ENCODE measurements at regions not wholly inside any gene's neighbourhood (a gene's known extent, or its start where the extent isn't known, plus 50 kb on each side); places are given as distances from the start of the nearest gene placed in this dataset.

DNA sequence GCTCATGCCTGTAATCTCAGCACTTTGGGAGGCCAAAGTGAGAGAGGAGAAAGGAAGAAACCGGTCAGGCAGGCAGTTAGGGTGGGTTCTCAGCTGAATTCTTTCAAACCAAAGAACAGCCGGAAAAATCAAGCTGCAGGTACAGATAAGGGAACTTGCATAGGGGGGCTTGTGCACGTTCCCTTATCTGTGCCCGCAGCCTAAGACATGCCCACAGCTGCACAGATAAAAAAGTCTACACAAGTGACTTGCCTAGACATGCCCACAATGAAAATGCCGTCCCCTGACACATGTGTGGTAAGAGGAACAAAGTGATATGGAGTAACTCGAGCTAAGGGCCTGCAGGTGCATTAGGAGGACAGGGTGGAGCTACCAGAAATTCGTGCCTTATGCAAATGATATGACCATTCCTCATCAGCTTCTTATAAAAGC lies 175.8 kb upstream of the SALL4 start:
- Histone ChIP-seq H3K27me3 (ENCODE audit: insufficient read depth, low read length, poor library complexity) (no peaks in the 10 kb centered on the region), H2AFZ (ENCODE audit: low read depth, low read length) (no peak overlapping the region), H4K20me1 (ENCODE audit: insufficient read depth, low read length) (no peaks in the 10 kb centered on the region), H3K4me2 (ENCODE audit: insufficient read depth, low read length) (no peak overlapping the region), H3K79me2 (ENCODE audit: insufficient read depth, low read length) (no peaks in the 10 kb centered on the region), H3K27ac (ENCODE audit: low read length) (no peak overlapping the region), H3K9ac (ENCODE audit: low read depth, low read length) (no peak overlapping the region), H3K9me3 (ENCODE audit: insufficient read depth, low read length, severe bottlenecking) (peaks cover 6% of the 10 kb centered on the region), H3K36me3 (ENCODE audit: insufficient read depth, low read length) (no peaks in the 10 kb centered on the region), H3K4me3 (ENCODE audit: low read depth in 1 of 2, low read length in 2 of 2) (no peak overlapping the region), H3K4me1 (ENCODE audit: insufficient read depth, low read length) (no peaks in the 10 kb centered on the region)
- DNase-seq (peak; percentile 29), ATAC-seq (ENCODE audit: insufficient read depth, low read depth) (peak; percentile 66)
- TF ChIP-seq, protein P1, sequence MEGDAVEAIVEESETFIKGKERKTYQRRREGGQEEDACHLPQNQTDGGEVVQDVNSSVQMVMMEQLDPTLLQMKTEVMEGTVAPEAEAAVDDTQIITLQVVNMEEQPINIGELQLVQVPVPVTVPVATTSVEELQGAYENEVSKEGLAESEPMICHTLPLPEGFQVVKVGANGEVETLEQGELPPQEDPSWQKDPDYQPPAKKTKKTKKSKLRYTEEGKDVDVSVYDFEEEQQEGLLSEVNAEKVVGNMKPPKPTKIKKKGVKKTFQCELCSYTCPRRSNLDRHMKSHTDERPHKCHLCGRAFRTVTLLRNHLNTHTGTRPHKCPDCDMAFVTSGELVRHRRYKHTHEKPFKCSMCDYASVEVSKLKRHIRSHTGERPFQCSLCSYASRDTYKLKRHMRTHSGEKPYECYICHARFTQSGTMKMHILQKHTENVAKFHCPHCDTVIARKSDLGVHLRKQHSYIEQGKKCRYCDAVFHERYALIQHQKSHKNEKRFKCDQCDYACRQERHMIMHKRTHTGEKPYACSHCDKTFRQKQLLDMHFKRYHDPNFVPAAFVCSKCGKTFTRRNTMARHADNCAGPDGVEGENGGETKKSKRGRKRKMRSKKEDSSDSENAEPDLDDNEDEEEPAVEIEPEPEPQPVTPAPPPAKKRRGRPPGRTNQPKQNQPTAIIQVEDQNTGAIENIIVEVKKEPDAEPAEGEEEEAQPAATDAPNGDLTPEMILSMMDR (IDR thresholded peaks at IDR 0.05; ENCODE audit: borderline replicate concordance, extremely low read depth, low read length, poor library complexity, severe bottlenecking): no peak
- no peak for TF ChIP-seq EZH2 (IDR thresholded peaks at IDR 0.05; ENCODE audit: borderline replicate concordance, low read depth, low read length, severe bottlenecking)

DNA sequence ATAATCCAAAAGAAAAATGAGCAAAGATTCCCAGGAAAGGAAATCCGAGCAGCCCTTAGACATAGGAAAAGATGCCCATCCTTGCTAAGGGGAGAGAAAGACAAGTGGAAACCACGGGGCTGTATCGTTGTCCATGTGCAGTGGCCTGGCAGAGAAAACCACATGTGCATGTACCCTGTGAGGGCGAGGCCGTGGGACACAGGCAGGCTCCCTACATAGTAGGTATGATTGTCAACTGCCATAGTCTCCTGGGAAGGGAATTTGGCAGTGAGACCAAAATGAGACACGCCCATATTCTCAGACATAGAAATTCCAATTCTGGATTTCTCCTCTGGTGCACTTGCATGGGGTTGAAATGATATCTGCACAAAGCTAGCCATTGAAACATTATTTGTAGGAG lies 169.7 kb upstream of the SALL4 start:
- H3K4me3 ChIP-seq (ENCODE audit: low read depth in 1 of 2, low read length in 2 of 2): no peak overlapping the region

DNA sequence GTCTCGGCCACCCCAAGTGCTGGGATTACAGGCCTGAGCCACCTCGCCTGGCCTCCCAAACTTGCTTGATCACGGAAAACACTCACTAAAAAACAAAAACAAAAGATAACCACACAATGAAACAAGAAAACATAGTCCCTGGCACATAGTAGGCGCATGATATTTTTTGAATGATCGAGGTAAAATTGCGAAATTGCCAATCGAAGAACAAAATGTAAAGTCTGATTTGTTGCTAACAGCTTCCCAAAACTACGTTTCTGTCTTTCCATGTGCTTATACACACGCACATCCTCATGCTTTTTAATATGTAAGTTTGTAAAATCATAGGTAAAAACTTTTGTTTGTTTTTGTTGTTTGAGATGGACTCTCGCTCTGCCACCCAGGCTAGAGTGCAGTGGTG lies 168.5 kb upstream of the SALL4 start:
- TF ChIP-seq, protein P1 (IDR thresholded peaks at IDR 0.05; ENCODE audit: borderline replicate concordance, extremely low read depth, low read length, poor library complexity, severe bottlenecking): no peak
- TF ChIP-seq EZH2 (IDR thresholded peaks at IDR 0.05; ENCODE audit: borderline replicate concordance, low read depth, low read length, severe bottlenecking): no peak
- Histone ChIP-seq H3K79me2 (ENCODE audit: insufficient read depth, low read length) (no peaks in the 10 kb centered on the region), H3K27me3 (ENCODE audit: insufficient read depth, low read length, poor library complexity) (no peaks in the 10 kb centered on the region), H4K20me1 (ENCODE audit: insufficient read depth, low read length) (no peaks in the 10 kb centered on the region), H3K27ac (ENCODE audit: low read length) (no peak overlapping the region), H3K4me1 (ENCODE audit: insufficient read depth, low read length) (no peaks in the 10 kb centered on the region), H3K9me3 (ENCODE audit: insufficient read depth, low read length, severe bottlenecking) (no peaks in the 10 kb centered on the region), H3K4me2 (ENCODE audit: insufficient read depth, low read length) (no peak overlapping the region), H3K4me3 (ENCODE audit: low read depth in 1 of 2, low read length in 2 of 2) (no peak overlapping the region), H3K36me3 (ENCODE audit: insufficient read depth, low read length) (no peaks in the 10 kb centered on the region), H2AFZ (ENCODE audit: low read depth, low read length) (no peak overlapping the region), H3K9ac (ENCODE audit: low read depth, low read length) (no peak overlapping the region)
- no peak for ATAC-seq (ENCODE audit: insufficient read depth, low read depth)
- DNase-seq: no peak

More for the DNA sequence above, 169.7 kb upstream of the SALL4 start:
- no peak overlapping the region for H3K4me2 ChIP-seq (ENCODE audit: insufficient read depth, low read length)
- H3K4me1 ChIP-seq (ENCODE audit: insufficient read depth, low read length): no peaks in the 10 kb centered on the region
- H3K27ac ChIP-seq (ENCODE audit: low read length): no peak overlapping the region
- no peak overlapping the region for H2AFZ ChIP-seq (ENCODE audit: low read depth, low read length)
- ATAC-seq (ENCODE audit: insufficient read depth, low read depth): no peak
- H3K79me2 ChIP-seq (ENCODE audit: insufficient read depth, low read length): no peaks in the 10 kb centered on the region
- H3K9me3 ChIP-seq (ENCODE audit: insufficient read depth, low read length, severe bottlenecking): no peaks in the 10 kb centered on the region
- DNase-seq: no peak
- no peak overlapping the region for H3K9ac ChIP-seq (ENCODE audit: low read depth, low read length)
- no peaks in the 10 kb centered on the region for H3K27me3 ChIP-seq (ENCODE audit: insufficient read depth, low read length, poor library complexity)
- TF ChIP-seq, protein P1 (IDR thresholded peaks at IDR 0.05; ENCODE audit: borderline replicate concordance, extremely low read depth, low read length, poor library complexity, severe bottlenecking): no peak
- no peak for TF ChIP-seq EZH2 (IDR thresholded peaks at IDR 0.05; ENCODE audit: borderline replicate concordance, low read depth, low read length, severe bottlenecking)
- no peaks in the 10 kb centered on the region for H4K20me1 ChIP-seq (ENCODE audit: insufficient read depth, low read length)
- H3K36me3 ChIP-seq (ENCODE audit: insufficient read depth, low read length): no peaks in the 10 kb centered on the region

DNA sequence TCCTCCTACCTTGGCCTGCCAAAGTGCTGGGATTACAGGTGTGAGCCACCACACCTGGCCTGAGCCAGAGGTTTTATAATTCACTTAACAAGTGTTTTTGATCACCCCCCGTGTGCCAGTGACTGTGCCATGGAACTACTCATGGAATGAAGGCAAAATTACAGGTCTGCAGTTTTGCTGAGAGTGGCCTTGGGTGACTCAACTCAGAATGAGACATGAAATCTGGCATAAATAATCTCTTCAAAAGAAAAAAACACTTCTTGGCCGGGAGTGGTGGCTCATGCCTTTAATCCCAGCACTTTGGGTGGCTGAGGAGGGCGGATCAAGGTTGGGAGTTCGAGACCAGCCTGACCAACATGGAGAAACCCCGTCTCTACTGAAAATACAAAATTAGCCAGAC lies 166.9 kb upstream of the SALL4 start:
- no peak overlapping the region for H2AFZ ChIP-seq (ENCODE audit: low read depth, low read length)
- no peak for DNase-seq
- no peaks in the 10 kb centered on the region for H3K36me3 ChIP-seq (ENCODE audit: insufficient read depth, low read length)
- no peaks in the 10 kb centered on the region for H3K9me3 ChIP-seq (ENCODE audit: insufficient read depth, low read length, severe bottlenecking)
- no peak overlapping the region for H3K4me3 ChIP-seq (ENCODE audit: low read depth in 1 of 2, low read length in 2 of 2)
- no peaks in the 10 kb centered on the region for H3K79me2 ChIP-seq (ENCODE audit: insufficient read depth, low read length)
- no peaks in the 10 kb centered on the region for H3K27me3 ChIP-seq (ENCODE audit: insufficient read depth, low read length, poor library complexity)
- no peak overlapping the region for H3K9ac ChIP-seq (ENCODE audit: low read depth, low read length)
- no peaks in the 10 kb centered on the region for H4K20me1 ChIP-seq (ENCODE audit: insufficient read depth, low read length)
- no peak overlapping the region for H3K27ac ChIP-seq (ENCODE audit: low read length)
- H3K4me1 ChIP-seq (ENCODE audit: insufficient read depth, low read length): no peaks in the 10 kb centered on the region
- TF ChIP-seq, protein P1 (IDR thresholded peaks at IDR 0.05; ENCODE audit: borderline replicate concordance, extremely low read depth, low read length, poor library complexity, severe bottlenecking): no peak
- TF ChIP-seq EZH2 (IDR thresholded peaks at IDR 0.05; ENCODE audit: borderline replicate concordance, low read depth, low read length, severe bottlenecking): no peak
- no peak for ATAC-seq (ENCODE audit: insufficient read depth, low read depth)
- no peak overlapping the region for H3K4me2 ChIP-seq (ENCODE audit: insufficient read depth, low read length)

All from DND-41 (cell line).